ENCODE measurements at regions not wholly inside any gene's neighbourhood (a gene's known extent, or its start where the extent isn't known, plus 50 kb on each side); places are given as distances from the start of the nearest gene placed in this dataset.

GRCh38 chr7:10192074-10192473 is 781.6 kb upstream of the PHF14 start:
- no peak for DNase-seq

- DNase-seq, result no peak
Observed at GRCh38 chr7:10205696-10206095, 768.0 kb upstream of the PHF14 start.

GRCh38 chr7:10210000-10210399 is 763.7 kb upstream of the PHF14 start:
- no peak for DNase-seq

GRCh38 chr7:10211016-10211415 is 762.7 kb upstream of the PHF14 start:
- no peak for DNase-seq

GRCh38 chr7:10211861-10212260 is 761.8 kb upstream of the PHF14 start:
- DNase-seq, result no peak

- no peak for DNase-seq
Observed at GRCh38 chr7:10212649-10213048, 761.0 kb upstream of the PHF14 start.

GRCh38 chr7:10216462-10216861 is 757.2 kb upstream of the PHF14 start:
- DNase-seq, result no peak

GRCh38 chr7:10221084-10221483 is 752.6 kb upstream of the PHF14 start:
- DNase-seq, result no peak

- no peak for DNase-seq
Observed at GRCh38 chr7:10222976-10223375, 750.7 kb upstream of the PHF14 start.

- peak; percentile 11 to 42 for DNase-seq
Observed at GRCh38 chr7:10225275-10225674, 748.4 kb upstream of the PHF14 start.

- no peak for DNase-seq
Observed at GRCh38 chr7:10237306-10237705, 736.4 kb upstream of the PHF14 start.

GRCh38 chr7:10238641-10239040 is 735.0 kb upstream of the PHF14 start:
- no peak for DNase-seq

- peak; percentile 51 to 88 for DNase-seq
Observed at GRCh38 chr7:10239695-10240345, 733.9 kb upstream of the PHF14 start.

GRCh38 chr7:10245406-10245805 is 728.3 kb upstream of the PHF14 start:
- no peak for DNase-seq

GRCh38 chr7:10257438-10257837 is 716.2 kb upstream of the PHF14 start:
- DNase-seq, result no peak

- DNase-seq, result no peak
Observed at GRCh38 chr7:10266976-10267375, 706.7 kb upstream of the PHF14 start.

GRCh38 chr7:10268034-10268433 is 705.6 kb upstream of the PHF14 start:
- no peak for DNase-seq

GRCh38 chr7:10282909-10283308 is 690.8 kb upstream of the PHF14 start:
- no peak for DNase-seq

GRCh38 chr7:10284001-10284400 is 689.7 kb upstream of the PHF14 start:
- DNase-seq, result no peak

GRCh38 chr7:10299384-10299783 is 674.3 kb upstream of the PHF14 start:
- no peak for DNase-seq

GRCh38 chr7:10300577-10300976 is 673.1 kb upstream of the PHF14 start:
- DNase-seq, result no peak

- DNase-seq, result no peak
Observed at GRCh38 chr7:10308276-10308675, 665.4 kb upstream of the PHF14 start.

- no peak for DNase-seq
Observed at GRCh38 chr7:10312942-10313341, 660.7 kb upstream of the PHF14 start.

- DNase-seq, result no peak
Observed at GRCh38 chr7:10315881-10316280, 657.8 kb upstream of the PHF14 start.

GRCh38 chr7:10316488-10316887 is 657.2 kb upstream of the PHF14 start:
- DNase-seq, result no peak

GRCh38 chr7:10325395-10325794 is 648.3 kb upstream of the PHF14 start:
- DNase-seq, result no peak
